AG04449 (cell line): ENCODE measurements at regions not wholly inside any gene's neighbourhood (a gene's known extent, or its start where the extent isn't known, plus 50 kb on each side); places are given as distances from the start of the nearest gene placed in this dataset.

Experiments
- CTCF ChIA-PET: fragments of 350-600 bp; formaldehyde crosslinking; extraction: SDS; loops from one replicate; lab custom pipeline; 2021; ENCODE audit warnings: antibody characterized with exemption; lab: Yijun Ruan, JAX
- POLR2A ChIA-PET: fragments of 400-600, 350-600 bp; formaldehyde crosslinking; extraction: SDS; loops from one replicate; lab custom pipeline; 2020; ENCODE audit warnings: antibody characterized with exemption, inconsistent platforms; lab: Yijun Ruan, JAX
- DNase-seq: peaks from one replicate; pipeline ENCODE4 v3.0.0-alpha.2; 2010; ENCODE audit warnings: low read depth, low spot score
- H3K4me3 ChIP-seq: 2 replicates; pipeline ENCODE4 v1.5.1; 2011; ENCODE audit warnings: low read depth, mild to moderate bottlenecking, control low read depth, low read length
- CTCF ChIP-seq: IDR thresholded peaks from one replicate; pipeline ENCODE4 v1.5.1; 2011; ENCODE audit warnings: mild to moderate bottlenecking, moderate library complexity, low read length, control low read depth, inconsistent platforms; ENCODE audit not compliant: insufficient read depth; ENCODE audit errors: missing control alignments

GRCh38 chr5:9888501-9888901 is 258.4 kb upstream of the TAS2R1 start:
- CTCF ChIA-PET, result interaction anchor here (1.7 to 4.2 kb wide), 2 partner anchors 11 to 224 kb away, joined by 5 to 29 read pairs; no protein-coding TSS in a partner anchor
- H3K4me3 ChIP-seq, result no peak overlapping the region
- DNase-seq, result peak; percentile 69
- POLR2A ChIA-PET, result no interaction called here
- no peak for TF ChIP-seq CTCF

- CTCF ChIA-PET, result interaction anchor here (1.0 kb wide), 1 partner anchor 13 kb away, joined by 4 read pairs; no protein-coding TSS in a partner anchor
- POLR2A ChIA-PET, result no interaction called here
- no peak overlapping the region for H3K4me3 ChIP-seq
- TF ChIP-seq CTCF, result no peak
- DNase-seq, result no peak
Observed at GRCh38 chr5:9885164-9885563, 255.0 kb upstream of the TAS2R1 start.

GRCh38 chr5:9878206-9878605 is 248.1 kb upstream of the TAS2R1 start:
- ChIA-PET CTCF (interaction anchor here (1.1 kb wide), 1 partner anchor 18 kb away, joined by 3 read pairs; no protein-coding TSS in a partner anchor), POLR2A (no interaction called here)
- no peak overlapping the region for H3K4me3 ChIP-seq
- DNase-seq, result no peak
- no peak for TF ChIP-seq CTCF

GRCh38 chr5:9877488-9877887 is 247.3 kb upstream of the TAS2R1 start:
- no peak for DNase-seq
- TF ChIP-seq CTCF, result no peak
- POLR2A ChIA-PET, result no interaction called here
- H3K4me3 ChIP-seq, result no peak overlapping the region
- CTCF ChIA-PET, result no interaction called here

GRCh38 chr5:9876451-9876850 is 246.3 kb upstream of the TAS2R1 start:
- TF ChIP-seq CTCF, result no peak
- no peak overlapping the region for H3K4me3 ChIP-seq
- no peak for DNase-seq
- ChIA-PET CTCF (no interaction called here), POLR2A (no interaction called here)

GRCh38 chr5:9869616-9870288 is 239.6 kb upstream of the TAS2R1 start:
- CTCF ChIA-PET, result interaction anchor here (1.5 to 1.8 kb wide), 3 partner anchors 10 to 28 kb away, joined by 4 to 5 read pairs (median 5); no protein-coding TSS in a partner anchor
- POLR2A ChIA-PET, result no interaction called here
- DNase-seq, result peak; percentile 65
- no peak overlapping the region for H3K4me3 ChIP-seq
- no peak for TF ChIP-seq CTCF
